SK-N-DZ (cell line): ENCODE measurements at regions not wholly inside any gene's neighbourhood (a gene's known extent, or its start where the extent isn't known, plus 50 kb on each side); places are given as distances from the start of the nearest gene placed in this dataset.
A peak's percentile ranks its signal among the peaks of the same experiment; 100 is the strongest.

Source experiments
- DNase-seq: peaks from one replicate; pipeline ENCODE4 v3.0.0-alpha.2; 2015; ENCODE audit warnings: low spot score

- peak; percentile 11 for DNase-seq
Observed at GRCh38 chr18:45119876-45120275, 439.2 kb downstream of the SETBP1 start.

GRCh38 chr18:45121146-45121545 lies 440.5 kb downstream of the SETBP1 start:
- no peak for DNase-seq

GRCh38 chr18:45122506-45122905 lies 441.8 kb downstream of the SETBP1 start:
- no peak for DNase-seq

- DNase-seq, result no peak
Observed at GRCh38 chr18:45127405-45127804, 446.7 kb downstream of the SETBP1 start.

- DNase-seq, result no peak
Observed at GRCh38 chr18:45133276-45133675, 452.6 kb downstream of the SETBP1 start.

- no peak for DNase-seq
Observed at GRCh38 chr18:45136381-45137086, 455.8 kb downstream of the SETBP1 start.

GRCh38 chr18:45137087-45137419 lies 456.4 kb downstream of the SETBP1 start:
- no peak for DNase-seq

- no peak for DNase-seq
Observed at GRCh38 chr18:45139478-45139877, 458.8 kb downstream of the SETBP1 start.

- DNase-seq, result no peak
Observed at GRCh38 chr18:45142868-45143267, 462.2 kb downstream of the SETBP1 start.

- DNase-seq, result no peak
Observed at GRCh38 chr18:45149712-45150111, 465.6 kb upstream of the SLC14A2 start.

GRCh38 chr18:45151645-45152044 lies 463.6 kb upstream of the SLC14A2 start:
- no peak for DNase-seq

- DNase-seq, result no peak
Observed at GRCh38 chr18:45155526-45155925, 459.8 kb upstream of the SLC14A2 start.

GRCh38 chr18:45156946-45157345 lies 458.3 kb upstream of the SLC14A2 start:
- DNase-seq, result no peak

- no peak for DNase-seq
Observed at GRCh38 chr18:45157576-45157975, 457.7 kb upstream of the SLC14A2 start.

- no peak for DNase-seq
Observed at GRCh38 chr18:45161850-45162249, 453.4 kb upstream of the SLC14A2 start.

- no peak for DNase-seq
Observed at GRCh38 chr18:45163871-45164270, 451.4 kb upstream of the SLC14A2 start.

GRCh38 chr18:45164551-45164950 lies 450.7 kb upstream of the SLC14A2 start:
- DNase-seq, result no peak

GRCh38 chr18:45165176-45165713 lies 450.0 kb upstream of the SLC14A2 start:
- no peak for DNase-seq

GRCh38 chr18:45165871-45166270 lies 449.4 kb upstream of the SLC14A2 start:
- DNase-seq, result no peak

- no peak for DNase-seq
Observed at GRCh38 chr18:45166341-45166835, 448.9 kb upstream of the SLC14A2 start.

GRCh38 chr18:45166836-45167551 lies 448.3 kb upstream of the SLC14A2 start:
- no peak for DNase-seq

- DNase-seq, result no peak
Observed at GRCh38 chr18:45167631-45168280, 447.5 kb upstream of the SLC14A2 start.
